K562 (cell line): ENCODE measurements at regions not wholly inside any gene's neighbourhood (a gene's known extent, or its start where the extent isn't known, plus 50 kb on each side); places are given as distances from the start of the nearest gene placed in this dataset.

ENCODE experiments used
- ATAC-seq: fragments of 200-7000 bp; cut with Tn5 transposase; 3 replicates; pipeline ENCODE4 v1.9.1; 2020; ENCODE audit warnings: moderate library complexity
- BruUV-seq: library from RNA; stranded (reverse); fragments of 400-500 nt; replicated peaks from 2 replicates; lab custom pipeline; 2021; lab: Mats Ljungman, UMichigan
- CTCF ChIA-PET: fragments of 300-600 bp; formaldehyde crosslinking; extraction: SDS; loops from one replicate; lab custom pipeline; 2021; ENCODE audit warnings: low intra/inter-chr PET ratio; lab: Yijun Ruan, JAX
- POLR2A ChIA-PET: fragments of 300-600, 350-650 bp; sonication (Branson Sonifier 250); formaldehyde crosslinking; extraction: SDS; loops from one replicate; lab custom pipeline; 2021; ENCODE audit warnings: antibody characterized with exemption, inconsistent platforms; lab: Yijun Ruan, JAX
- DNase-seq, 4 experiments: peaks; one replicate each; pipeline versions ENCODE4 v3.0.0 to v3.0.0-alpha.2; 2011 to 2018; ENCODE audit warnings: low spot score in 3 of 4, mixed read lengths in 3 of 4; ENCODE audit errors: extremely low read depth in 1 of 4
- FAIRE-seq: peaks from 2 replicates; lab custom pipeline; 2011; peaks lifted over from hg19 to GRCh38; lab: Jason Lieb, UNC
- H2AFZ ChIP-seq: 2 replicates; pipeline ENCODE4 v1.6.0; 2011; ENCODE audit warnings: low read depth, low read length, control low read depth, inconsistent platforms
- H3K27ac ChIP-seq: fragments of 200-600 bp; 3 replicates; pipeline ENCODE4 v1.8.0; 2011; ENCODE audit warnings: low read depth, mild to moderate bottlenecking, control low read depth, inconsistent platforms, low read length, moderate library complexity, mixed read lengths; ENCODE audit errors: extremely low read depth
- H3K27me3 ChIP-seq, 2 experiments: fragments of 300-600 bp in 1 of 2; 2 replicates in 1 of 2; 3 replicates in 1 of 2; pipeline versions ENCODE4 v1.6.0 to v1.8.0; 2011; ENCODE audit warnings: inconsistent platforms in 2 of 2, low read length in 2 of 2, mild to moderate bottlenecking in 1 of 2, mixed read lengths in 1 of 2, moderate library complexity in 1 of 2; ENCODE audit not compliant: control insufficient read depth in 2 of 2, insufficient read depth in 2 of 2
- H3K36me3 ChIP-seq: fragments of 300-600 bp; 3 replicates; pipeline ENCODE4 v1.8.0; 2011; ENCODE audit warnings: mild to moderate bottlenecking, low read length, inconsistent platforms; ENCODE audit not compliant: control insufficient read depth, insufficient read depth
- H3K4me1 ChIP-seq, 2 experiments: fragments of 200-600 bp in 1 of 2; replicated peaks in 1 of 2; 2 replicates in 1 of 2; 3 replicates in 1 of 2; pipeline versions ENCODE4 v1.5.1 to v1.8.0; 2011; ENCODE audit warnings: inconsistent platforms in 2 of 2, low read length in 2 of 2, mild to moderate bottlenecking in 1 of 2, mixed read lengths in 1 of 2, moderate library complexity in 1 of 2; ENCODE audit not compliant: control insufficient read depth in 2 of 2, insufficient read depth in 2 of 2
- H3K4me2 ChIP-seq: 2 replicates; pipeline ENCODE4 v1.6.1; 2011; ENCODE audit warnings: low read length, control low read depth, inconsistent platforms, mixed read lengths; ENCODE audit not compliant: insufficient read depth
- H3K4me3 ChIP-seq: fragments of 200-600 bp; sonication (generic), shearing (Covaris generic); 2 replicates; pipeline ENCODE4 v1.5.1; 2016; ENCODE audit warnings: control low read depth, inconsistent platforms
- H3K79me2 ChIP-seq: fragments of 200-600 bp; 3 replicates; pipeline ENCODE4 v1.8.0; 2011; ENCODE audit warnings: low read length, inconsistent platforms; ENCODE audit not compliant: control insufficient read depth, insufficient read depth
- H3K9ac ChIP-seq, 2 experiments: 2 replicates each; pipeline versions ENCODE4 v1.6.0 to v1.6.1; 2011; ENCODE audit warnings: low read depth in 2 of 2, low read length in 2 of 2, control low read depth in 1 of 2, inconsistent platforms in 1 of 2, mild to moderate bottlenecking in 1 of 2, mixed read lengths in 1 of 2; ENCODE audit not compliant: insufficient read depth in 1 of 2
- H3K9me1 ChIP-seq: one replicate; pipeline ENCODE4 v1.6.0; 2011; ENCODE audit warnings: inconsistent platforms, mild to moderate bottlenecking, low read length, moderate library complexity; ENCODE audit not compliant: control insufficient read depth, insufficient read depth
- H3K9me3 ChIP-seq: replicated peaks from 2 replicates; pipeline ENCODE4 v1.5.1; 2011; ENCODE audit warnings: low read depth, low read length, inconsistent platforms; ENCODE audit not compliant: control insufficient read depth, insufficient read depth
- H4K20me1 ChIP-seq: replicated peaks from 2 replicates; pipeline ENCODE4 v1.6.1; 2011; ENCODE audit warnings: low read length, inconsistent platforms, mixed read lengths; ENCODE audit not compliant: control insufficient read depth, insufficient read depth
- EHMT2 ChIP-seq: fragments of 450-650 bp; IDR thresholded peaks from 2 replicates; pipeline ENCODE4 v1.6.1; 2018; ENCODE audit warnings: antibody characterized with exemption
- GTF2A2 ChIP-seq: IDR thresholded peaks from 2 replicates; pipeline ENCODE4 v1.6.1; 2016; ENCODE audit warnings: mild to moderate bottlenecking, missing genetic modification characterization, missing compliant biosample characterization
- HOMEZ ChIP-seq: fragments of 250-450 bp; sonication (Bioruptor Pico); IDR thresholded peaks from 2 replicates; pipeline ENCODE4 v1.4.0; 2020; ENCODE audit warnings: mild to moderate bottlenecking, moderate library complexity
- MCM7 ChIP-seq, 2 experiments: fragments of 450-650 bp; IDR thresholded peaks; 2 replicates each; pipeline ENCODE4 v1.6.1; 2016 to 2018
- NCOA1 ChIP-seq: fragments of 450-650 bp; IDR thresholded peaks from 2 replicates; pipeline ENCODE4 v1.6.1; 2016; ENCODE audit warnings: low read depth
- TFAP4 ChIP-seq: sonication (generic); formaldehyde crosslinking; IDR thresholded peaks from 2 replicates; pipeline ENCODE4 v1.8.0; 2022; ENCODE audit warnings: missing genetic modification reagents, mild to moderate bottlenecking, moderate library complexity, borderline replicate concordance
- ZNF695 ChIP-seq: fragments of 450-650 bp; formaldehyde crosslinking; IDR thresholded peaks from 2 replicates; pipeline ENCODE4 v1.4.0; 2020; ENCODE audit warnings: mild to moderate bottlenecking, moderate library complexity
- ZNF780A ChIP-seq: fragments of 250-450 bp; sonication (Bioruptor Pico); IDR thresholded peaks from 2 replicates; pipeline ENCODE4 v1.5.0; 2021; ENCODE audit warnings: mild to moderate bottlenecking
- WGBS: fragments of 100-300 bp; shearing (Covaris generic); methylation state at CpG from one replicate; pipeline ENCODE4 v1.1.6; 2016; ENCODE audit warnings: low coverage, mixed read lengths; ENCODE audit not compliant: insufficient coverage; ENCODE audit errors: missing lambda C conversion rate; 5-methylcytosine and 5-hydroxymethylcytosine counted together
- in situ Hi-C: fragments of 300-500 bp; cut with MboI; formaldehyde crosslinking; loops from 4 replicates; pipeline ENCODE4 v1.15.0; 2018; ENCODE audit warnings: inconsistent platforms, mixed read lengths
- intact Hi-C: fragments of 100-400 bp; cut with micrococcal nuclease; formaldehyde crosslinking; loops from 2 replicates; pipeline ENCODE4 v1.14.2; 2022

GRCh38 chr4:14303856-14304255 lies 676.3 kb upstream of the BOD1L1 start:
- BruUV-seq: no TSS peak
- H3K4me3 ChIP-seq: no peak overlapping the region
- no peaks in the 10 kb centered on the region for H4K20me1 ChIP-seq
- DNase-seq: no peak
- H3K27me3 ChIP-seq: no peaks in the 10 kb centered on the region
- H3K27ac ChIP-seq: no peak overlapping the region
- no peak for FAIRE-seq
- H3K36me3 ChIP-seq: no peaks in the 10 kb centered on the region
- no peak overlapping the region for H2AFZ ChIP-seq
- no peaks in the 10 kb centered on the region for H3K4me1 ChIP-seq
- H3K4me2 ChIP-seq: no peak overlapping the region
- no peaks in the 10 kb centered on the region; the same call in 1 of the 2 replicates for H3K9me3 ChIP-seq
- 0% methylated on average over 3 of the region's 3 CpGs for WGBS
- no peak overlapping the region for H3K9ac ChIP-seq
- no peaks in the 10 kb centered on the region for H3K79me2 ChIP-seq
- H3K9me1 ChIP-seq: no peaks in the 10 kb centered on the region
- no peak for ATAC-seq
- intact Hi-C loops (no loop called here), in situ Hi-C loops (no loop called here)
- ChIA-PET CTCF (no interaction called here), POLR2A (no interaction called here)
- TF ChIP-seq ZNF695 (CRISPR knock-in tag) (no peak), MCM7 (IDR thresholded peaks at IDR 0.05) (no peak), GTF2A2 (tag) (no peak), NCOA1 (no peak), EHMT2 (no peak), TFAP4 (CRISPR knock-in tag) (no peak), ZNF780A (CRISPR knock-in tag) (no peak)

GRCh38 chr4:14308229-14308651 lies 680.7 kb upstream of the BOD1L1 start:
- intact Hi-C loops: no loop called here
- DNase-seq: no peak
- no peak overlapping the region for H3K9ac ChIP-seq
- POLR2A ChIA-PET: no interaction called here
- FAIRE-seq: no peak
- no peaks in the 10 kb centered on the region for H4K20me1 ChIP-seq
- H3K4me3 ChIP-seq: no peak overlapping the region
- no peaks in the 10 kb centered on the region for H3K27me3 ChIP-seq
- H3K9me3 ChIP-seq: no peaks in the 10 kb centered on the region; the same call in 1 of the 2 replicates
- in situ Hi-C loops: no loop called here
- H3K9me1 ChIP-seq: no peaks in the 10 kb centered on the region
- H3K79me2 ChIP-seq: no peaks in the 10 kb centered on the region
- no peak overlapping the region for H3K4me2 ChIP-seq
- H3K27ac ChIP-seq: no peak overlapping the region
- no peak for TF ChIP-seq HOMEZ (CRISPR knock-in tag)
- TF ChIP-seq, all 486 proteins: peak for 0
- no TSS peak for BruUV-seq
- ATAC-seq: no peak
- Histone ChIP-seq H2AFZ (no peak overlapping the region), H3K4me1 (no peaks in the 10 kb centered on the region), H3K36me3 (no peaks in the 10 kb centered on the region)
- CTCF ChIA-PET: no interaction called here
